Middle frontal gyrus (tissue), 1 donor: ENCODE measurements at regions not wholly inside any gene's neighbourhood (a gene's known extent, or its start where the extent isn't known, plus 50 kb on each side); places are given as distances from the start of the nearest gene placed in this dataset.

Source experiments
- DNase-seq: peaks from one replicate; pipeline ENCODE4 v3.0.0-alpha.2; 2015; ENCODE audit warnings: low spot score; ENCODE audit errors: extremely low spot score

- DNase-seq: no peak
Measured at GRCh38 chr14:26017270-26017669, 580.6 kb downstream of the NOVA1 start.

DNA sequence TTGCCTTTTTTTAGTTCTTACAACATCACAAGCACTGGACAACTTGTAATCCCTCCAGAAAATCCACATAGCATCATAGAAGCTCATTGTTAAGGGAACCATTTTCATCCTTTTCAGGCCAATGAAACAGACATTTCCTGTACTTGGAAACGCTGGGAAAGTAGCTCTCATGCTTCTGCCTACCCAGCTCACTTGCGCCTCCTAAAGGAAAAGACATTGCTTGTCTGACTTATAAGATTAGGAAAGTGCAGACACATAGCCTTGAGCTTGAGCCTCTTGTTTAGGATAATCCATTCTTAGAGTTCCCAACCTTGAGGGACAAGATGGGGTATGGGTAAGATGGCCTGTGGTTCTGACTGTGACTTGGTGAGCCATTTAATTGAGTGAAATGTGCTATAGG is 589.5 kb downstream of the NOVA1 start:
- DNase-seq: no peak

DNA sequence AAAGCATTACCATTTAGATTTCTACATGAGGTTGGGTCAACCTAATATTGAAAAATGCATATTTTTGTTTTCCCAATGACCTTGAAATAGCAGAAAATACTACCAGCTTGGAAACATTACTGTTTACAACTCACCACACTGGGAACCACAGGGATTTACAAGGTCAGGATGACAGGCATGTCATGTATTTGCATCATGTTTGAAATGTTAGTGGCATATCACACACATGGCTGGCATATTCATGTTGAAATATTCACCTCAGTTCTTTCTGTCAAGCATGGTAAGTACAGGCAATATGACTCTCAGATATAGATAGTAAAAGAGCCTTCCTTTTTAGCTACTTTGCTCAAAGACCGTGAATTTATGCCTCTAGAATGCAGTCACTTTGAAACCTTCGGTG is 593.5 kb downstream of the NOVA1 start:
- no peak for DNase-seq

GRCh38 chr14:25993830-25994229 is 604.0 kb downstream of the NOVA1 start:
- no peak for DNase-seq

- DNase-seq: no peak
Measured at GRCh38 chr14:25988536-25988935, 609.3 kb downstream of the NOVA1 start.

DNA sequence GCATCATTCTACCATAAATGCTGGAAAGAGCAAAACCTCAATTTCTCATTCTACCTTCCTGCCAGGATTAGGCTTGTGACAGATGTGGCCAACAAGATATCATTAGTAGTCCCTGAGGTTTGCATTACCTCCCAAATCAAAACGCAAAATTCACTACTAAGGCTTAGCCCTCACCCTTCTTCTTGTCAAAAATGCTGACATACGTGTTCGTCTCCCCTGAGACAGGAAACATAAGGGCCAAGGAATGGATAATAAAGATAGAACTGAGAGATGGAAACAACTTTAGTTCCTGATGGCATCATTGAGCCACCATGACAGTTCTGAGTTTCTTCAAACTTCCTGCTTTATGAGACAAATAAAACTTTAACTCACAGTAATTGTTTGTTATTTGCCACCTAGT is 642.1 kb downstream of the NOVA1 start:
- DNase-seq: no peak

DNA sequence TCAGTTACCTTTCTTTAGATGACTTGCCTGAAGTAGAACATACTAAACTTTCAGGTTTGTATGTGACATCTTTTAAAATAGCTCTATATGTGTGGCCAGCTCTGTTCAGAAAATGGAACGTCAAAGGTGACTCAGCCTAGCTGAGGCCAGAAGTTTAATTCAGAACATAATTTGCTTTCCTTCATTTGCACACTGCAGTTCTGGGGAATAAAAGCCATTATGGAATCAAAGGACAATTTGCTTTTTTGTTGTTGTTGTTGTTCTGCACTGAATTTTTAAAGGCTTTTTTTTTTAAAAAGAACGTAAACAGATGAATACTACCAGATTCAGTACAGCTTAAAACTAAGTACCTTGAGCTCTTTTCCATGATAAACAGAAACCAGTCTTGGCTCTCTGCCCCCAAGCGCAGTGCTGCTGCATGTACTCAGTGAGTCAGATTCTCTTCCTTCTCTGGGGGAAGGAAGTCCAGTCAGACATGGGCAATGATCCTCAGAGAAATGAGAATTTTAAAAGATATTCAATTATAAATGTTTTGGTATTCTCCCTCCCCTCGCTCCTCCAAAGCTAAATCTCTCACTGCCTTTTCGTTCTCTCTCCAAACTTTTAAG is 644.2 kb downstream of the NOVA1 start:
- DNase-seq: no peak

GRCh38 chr14:25945746-25946145 is 652.1 kb downstream of the NOVA1 start:
- DNase-seq: no peak

DNA sequence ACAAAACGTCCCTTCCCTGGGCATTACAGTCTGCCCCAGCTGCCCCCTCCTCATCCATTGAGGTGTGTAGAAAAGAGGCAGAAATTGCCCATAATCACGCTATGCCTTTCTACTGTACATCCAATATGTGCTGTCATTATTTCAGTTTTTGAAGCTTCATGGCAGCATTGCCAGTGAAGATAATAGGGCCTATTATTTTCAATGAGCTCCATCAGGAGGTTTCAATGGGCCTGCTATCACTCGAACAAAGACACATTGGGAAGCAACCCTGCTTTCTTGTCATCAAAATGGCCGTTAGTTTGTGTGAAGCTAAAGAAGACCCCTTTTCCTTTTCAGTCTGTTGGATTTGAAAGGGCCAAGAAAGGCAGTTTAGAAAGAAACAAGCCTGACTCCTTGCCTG is 653.8 kb downstream of the NOVA1 start:
- no peak for DNase-seq

GRCh38 chr14:25943329-25943728 is 654.5 kb downstream of the NOVA1 start:
- DNase-seq: no peak

GRCh38 chr14:25942090-25942489 is 655.7 kb downstream of the NOVA1 start:
- DNase-seq: no peak

- no peak for DNase-seq
Measured at GRCh38 chr14:25933731-25934130, 664.1 kb downstream of the NOVA1 start.

GRCh38 chr14:25929881-25930615 is 667.8 kb downstream of the NOVA1 start:
- no peak for DNase-seq

DNA sequence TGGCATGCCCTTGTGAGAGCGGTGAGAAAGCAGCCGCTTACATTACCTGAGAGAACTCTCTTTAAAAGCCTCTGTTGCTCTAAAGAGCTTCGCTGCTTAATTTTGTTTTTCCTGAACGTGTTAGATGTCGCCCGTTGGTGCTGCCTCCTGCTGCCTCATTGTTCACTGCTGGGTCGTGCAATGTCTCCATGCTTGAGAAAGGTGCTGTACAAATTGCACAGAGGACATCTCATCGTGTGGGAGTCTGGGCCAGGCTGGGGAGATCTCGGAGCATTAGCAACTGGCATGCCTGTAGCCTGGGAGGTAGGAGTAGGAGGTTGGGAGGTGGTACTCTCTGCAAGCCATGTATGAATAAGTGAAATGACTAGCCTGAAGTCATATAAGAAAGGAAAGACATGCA is 686.0 kb downstream of the NOVA1 start:
- DNase-seq: no peak

GRCh38 chr14:25909045-25909747 is 688.6 kb downstream of the NOVA1 start:
- no peak for DNase-seq

GRCh38 chr14:25908277-25909044 is 689.4 kb downstream of the NOVA1 start:
- DNase-seq: no peak

DNA sequence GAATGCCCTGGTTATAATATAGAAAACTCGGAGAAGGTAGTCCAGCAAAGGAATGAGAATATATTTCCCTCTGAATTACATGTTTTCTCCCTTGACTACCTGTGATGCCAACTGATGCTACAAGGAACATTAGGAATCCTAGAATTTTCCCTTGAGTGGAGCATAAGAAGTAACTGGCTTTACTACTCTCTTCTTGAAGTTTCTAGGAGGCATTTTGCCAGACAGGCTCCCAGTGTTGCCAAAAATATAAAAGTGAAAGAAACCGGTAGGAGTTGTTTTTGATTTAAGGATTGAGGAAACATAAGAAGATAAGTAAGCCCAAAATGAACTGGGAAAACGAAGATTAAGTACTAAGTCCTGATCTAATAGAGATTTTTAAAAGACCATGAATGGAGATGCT is 693.4 kb downstream of the NOVA1 start:
- no peak for DNase-seq

GRCh38 chr14:25899197-25899596 is 698.6 kb downstream of the NOVA1 start:
- DNase-seq: no peak

DNA sequence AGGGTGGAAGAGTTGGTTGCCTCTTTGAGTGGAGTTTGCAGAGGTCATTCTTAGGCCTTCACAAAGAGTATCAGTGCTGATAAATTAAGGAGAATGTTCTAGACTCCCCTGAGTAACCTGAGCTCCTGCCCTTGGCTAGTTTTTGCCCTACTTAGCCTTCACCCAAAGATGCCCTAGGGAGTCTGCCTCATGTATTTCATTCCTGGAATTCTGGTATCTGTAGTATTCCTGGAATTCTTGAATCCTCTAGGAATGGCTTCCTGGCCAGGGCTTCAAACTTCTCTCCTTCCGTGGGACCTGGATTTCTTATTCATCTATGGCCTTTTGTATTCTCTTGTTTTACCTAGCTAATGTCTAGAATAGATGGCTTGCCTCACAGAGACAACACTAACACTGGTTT is 701.1 kb downstream of the NOVA1 start:
- DNase-seq: no peak

GRCh38 chr14:25895740-25896139 is 702.1 kb downstream of the NOVA1 start:
- no peak for DNase-seq

- DNase-seq: no peak
Measured at GRCh38 chr14:25887251-25887878, 710.5 kb downstream of the NOVA1 start.
